HUDEP-2 (cell line): ENCODE measurements at regions not wholly inside any gene's neighbourhood (a gene's known extent, or its start where the extent isn't known, plus 50 kb on each side); places are given as distances from the start of the nearest gene placed in this dataset.

Experiments used
- DNase-seq, 76 experiments: peaks; one replicate each; lab custom pipeline; 2025; ENCODE audit not compliant: unreplicated experiment in 76 of 76; lab: John Stamatoyannopoulos, UW

GRCh38 chr13:22210134-22210930 is 539.5 kb downstream of the FGF9 start:
- DNase-seq: no peak

GRCh38 chr13:22211876-22212275 is 541.0 kb downstream of the FGF9 start:
- DNase-seq: no peak

- DNase-seq: no peak
Observed at GRCh38 chr13:22212576-22212975, 541.7 kb downstream of the FGF9 start.

GRCh38 chr13:22214184-22214583 is 543.3 kb downstream of the FGF9 start:
- DNase-seq: no peak

- DNase-seq: no peak
Observed at GRCh38 chr13:22218797-22219196, 547.9 kb downstream of the FGF9 start.

GRCh38 chr13:22219709-22220108 is 548.8 kb downstream of the FGF9 start:
- no peak for DNase-seq

- no peak for DNase-seq
Observed at GRCh38 chr13:22220151-22221135, 549.6 kb downstream of the FGF9 start.

- DNase-seq: no peak
Observed at GRCh38 chr13:22223411-22223810, 552.5 kb downstream of the FGF9 start.

GRCh38 chr13:22226086-22226485 is 555.2 kb downstream of the FGF9 start:
- DNase-seq: no peak

GRCh38 chr13:22227895-22228294 is 557.0 kb downstream of the FGF9 start:
- DNase-seq: no peak

- DNase-seq: no peak
Observed at GRCh38 chr13:22229916-22230315, 559.0 kb downstream of the FGF9 start.

- no peak for DNase-seq
Observed at GRCh38 chr13:22232186-22232585, 561.3 kb downstream of the FGF9 start.

GRCh38 chr13:22235285-22235949 is 564.5 kb downstream of the FGF9 start:
- DNase-seq: no peak

- no peak for DNase-seq
Observed at GRCh38 chr13:22235950-22236290, 565.0 kb downstream of the FGF9 start.

- no peak for DNase-seq
Observed at GRCh38 chr13:22238269-22238668, 567.4 kb downstream of the FGF9 start.

- no peak for DNase-seq
Observed at GRCh38 chr13:22240716-22241115, 569.8 kb downstream of the FGF9 start.

- DNase-seq: no peak
Observed at GRCh38 chr13:22243469-22244163, 572.7 kb downstream of the FGF9 start.

- DNase-seq: no peak
Observed at GRCh38 chr13:22252281-22252830, 581.5 kb downstream of the FGF9 start.

- DNase-seq: no peak
Observed at GRCh38 chr13:22253107-22253506, 582.2 kb downstream of the FGF9 start.

GRCh38 chr13:22256111-22256639 is 585.3 kb downstream of the FGF9 start:
- no peak for DNase-seq
